ENCODE measurements at regions not wholly inside any gene's neighbourhood (a gene's known extent, or its start where the extent isn't known, plus 50 kb on each side); places are given as distances from the start of the nearest gene placed in this dataset.

- no peak for DNase-seq
Measured at GRCh38 chr3:6526321-6526720, 334.6 kb upstream of the GRM7 start.

- no peak for DNase-seq
Measured at GRCh38 chr3:6526861-6527260, 334.1 kb upstream of the GRM7 start.

- DNase-seq, result no peak
Measured at GRCh38 chr3:6528951-6529350, 332.0 kb upstream of the GRM7 start.

GRCh38 chr3:6531153-6531552, 329.8 kb upstream of the GRM7 start:
- DNase-seq, result no peak

GRCh38 chr3:6532101-6532500, 328.8 kb upstream of the GRM7 start:
- DNase-seq, result no peak

- DNase-seq, result no peak
Measured at GRCh38 chr3:6540981-6541380, 319.9 kb upstream of the GRM7 start.

- DNase-seq, result no peak
Measured at GRCh38 chr3:6542795-6543194, 318.1 kb upstream of the GRM7 start.

- no peak for DNase-seq
Measured at GRCh38 chr3:6549296-6549695, 311.6 kb upstream of the GRM7 start.

- DNase-seq, result no peak
Measured at GRCh38 chr3:6551165-6551564, 309.8 kb upstream of the GRM7 start.

- DNase-seq, result no peak
Measured at GRCh38 chr3:6560259-6560658, 300.7 kb upstream of the GRM7 start.

GRCh38 chr3:6567241-6567640, 293.7 kb upstream of the GRM7 start:
- DNase-seq, result no peak

- DNase-seq, result no peak
Measured at GRCh38 chr3:6568999-6569493, 291.9 kb upstream of the GRM7 start.

- no peak for DNase-seq
Measured at GRCh38 chr3:6571448-6571847, 289.5 kb upstream of the GRM7 start.

- DNase-seq, result no peak
Measured at GRCh38 chr3:6577584-6577983, 283.3 kb upstream of the GRM7 start.

GRCh38 chr3:6578526-6578925, 282.4 kb upstream of the GRM7 start:
- no peak for DNase-seq

- no peak for DNase-seq
Measured at GRCh38 chr3:6580808-6581207, 280.1 kb upstream of the GRM7 start.

GRCh38 chr3:6585360-6585759, 275.6 kb upstream of the GRM7 start:
- no peak for DNase-seq

GRCh38 chr3:6600237-6600636, 260.7 kb upstream of the GRM7 start:
- no peak for DNase-seq

GRCh38 chr3:6601374-6601773, 259.5 kb upstream of the GRM7 start:
- DNase-seq, result no peak

GRCh38 chr3:6602329-6602728, 258.6 kb upstream of the GRM7 start:
- no peak for DNase-seq

- DNase-seq, result no peak
Measured at GRCh38 chr3:6605227-6605626, 255.7 kb upstream of the GRM7 start.

- no peak for DNase-seq
Measured at GRCh38 chr3:6608843-6609242, 252.1 kb upstream of the GRM7 start.

- no peak for DNase-seq
Measured at GRCh38 chr3:6612034-6612616, 248.8 kb upstream of the GRM7 start.

- DNase-seq, result no peak
Measured at GRCh38 chr3:6622260-6622659, 238.7 kb upstream of the GRM7 start.

- no peak for DNase-seq
Measured at GRCh38 chr3:6622712-6623111, 238.2 kb upstream of the GRM7 start.

- DNase-seq, result no peak
Measured at GRCh38 chr3:6631376-6631775, 229.5 kb upstream of the GRM7 start.

All from effector CD4-positive, alpha-beta T cell (primary cell).